ENCODE measurements at regions not wholly inside any gene's neighbourhood (a gene's known extent, or its start where the extent isn't known, plus 50 kb on each side); places are given as distances from the start of the nearest gene placed in this dataset.

- Histone ChIP-seq H3K23ac (ENCODE audit: low read depth, low read length) (peak overlapping the region; percentile 33; the same call in 1 of the 2 replicates), H2AK9ac (replicated peaks; ENCODE audit: low read depth, low read length, poor library complexity) (no peak overlapping the region), H2AFZ (replicated peaks; ENCODE audit: low read length, poor library complexity) (no peak overlapping the region), H3K9ac (ENCODE audit: low read depth, low read length) (no peak overlapping the region; the same call in 1 of the 2 replicates), H2BK20ac (ENCODE audit: low read depth, low read length) (peak overlapping the region; percentile 45; the same call in 1 of the 2 replicates), H3K36me3 (ENCODE audit: control insufficient read depth, insufficient read depth, low read length) (no peaks in the 10 kb centered on the region), H4K8ac (ENCODE audit: low read depth in 2 of 2, low read length in 2 of 2) (peak overlapping the region in 1 of 2 experiments; percentile 51; a peak in 2 of 4 replicates), H3K4me2 (ENCODE audit: low read depth, low read length) (no peak overlapping the region; the same call in 1 of the 2 replicates), H4K5ac (ENCODE audit: low read depth, low read length) (peak overlapping the region; percentile 44; the same call in 1 of the 2 replicates), H4K20me1 (ENCODE audit: insufficient read depth, low read length) (no peaks in the 10 kb centered on the region), H2BK5ac (ENCODE audit: low read depth, low read length, poor library complexity, severe bottlenecking) (peak overlapping the region; percentile 58), H4K91ac (ENCODE audit: insufficient read depth, low read depth, low read length) (peak overlapping the region; percentile 10; the same call in 1 of the 2 replicates), H3K27me3 (ENCODE audit: control insufficient read depth, insufficient read depth, low read length) (no peaks in the 10 kb centered on the region), H3K4me3 (ENCODE audit: insufficient read depth, low read depth, low read length) (no peak overlapping the region), H3K9me1 (ENCODE audit: insufficient read depth, low read length) (0 out of 2 replicates have a peak, but pooled peaks cover 3% of the 10 kb centered on the region), H3K79me1 (ENCODE audit: low read depth in 1 of 2, low read length in 2 of 2) (no peaks in the 10 kb centered on the region), H2BK120ac (ENCODE audit: low read depth, low read length) (peak overlapping the region; percentile 55), H3K9me3 (ENCODE audit: control insufficient read depth, insufficient read depth, low read length) (no peaks in the 10 kb centered on the region), H3K27ac (ENCODE audit: insufficient read depth, low read length) (no peak overlapping the region), H2BK15ac (ENCODE audit: low read depth, low read length) (peak overlapping the region; percentile 67; the same call in 1 of the 3 replicates), H2AK5ac (ENCODE audit: low read depth, low read length) (no peak overlapping the region), H3K4ac (ENCODE audit: low read depth, low read length) (peak overlapping the region; percentile 38; the same call in 1 of the 2 replicates), H3K14ac (replicated peaks; ENCODE audit: low read depth, low read length) (peak overlapping the region; percentile 34), H3K18ac (ENCODE audit: low read depth, low read length) (peak overlapping the region; percentile 76; the same call in 1 of the 2 replicates), H3K4me1 (ENCODE audit: control insufficient read depth, insufficient read depth, low read length) (peaks cover 2% of the 10 kb centered on the region; the same call in 1 of the 2 replicates), H3K56ac (ENCODE audit: extremely low read depth, insufficient read depth, low read length) (no peak overlapping the region)
- peak; percentile 88 for DNase-seq
- TF ChIP-seq CEBPB (IDR thresholded peaks at IDR 0.05; ENCODE audit: low read depth, low read length): peak; percentile 77
- TF ChIP-seq RAD21 (IDR thresholded peaks at IDR 0.05; ENCODE audit: low read length): no peak
- TF ChIP-seq CTCF (conservative IDR thresholded peaks at IDR 0.05; ENCODE audit: low read depth, low read length): no peak
- TF ChIP-seq POLR2A (IDR thresholded peaks at IDR 0.05; ENCODE audit: low read depth, low read length): no peak
- TF ChIP-seq FOS (IDR thresholded peaks at IDR 0.05; ENCODE audit: low read depth, low read length): no peak
- no peak for TF ChIP-seq CHD1 (IDR thresholded peaks at IDR 0.05; ENCODE audit: low read depth, low read length)
- no peak for TF ChIP-seq USF2 (IDR thresholded peaks at IDR 0.05; ENCODE audit: low read depth, low read length)
- peak; percentile 86 for TF ChIP-seq MAFK (IDR thresholded peaks at IDR 0.05; ENCODE audit: low read depth, low read length)
- peak; percentile 50; the same call in 1 of the 2 replicates for TF ChIP-seq RFX5 (IDR thresholded peaks at IDR 0.05; ENCODE audit: low read depth, low read length)
- ChIA-PET POLR2A (ENCODE audit: unreplicated experiment) (interaction anchor here (0.6 kb wide), 1 partner anchor 76 kb away, joined by 3 read pairs; no protein-coding TSS in a partner anchor), CTCF (interaction anchor here (0.9 to 1.2 kb wide), 2 partner anchors 10 to 11 kb away, joined by 3 to 4 read pairs; no protein-coding TSS in a partner anchor)
- intact Hi-C loops (cut with micrococcal nuclease) (no loop called here), dilution Hi-C loops (cut with HindIII; ENCODE audit: low sequenced_read_pairs, unreplicated experiment) (no loop called here), in situ Hi-C loops (cut with MboI; ENCODE audit: low sequenced_read_pairs) (no loop called here)
- no CpG with 5 or more reads among the region's 1 CpG for WGBS, 2 experiments (ENCODE audit: extremely low coverage in 2 of 2, insufficient read length in 1 of 2)
- BruUV-seq (replicated peaks): no TSS peak
- peak; percentile 91 for ATAC-seq (ENCODE audit: low read depth)
Observed at GRCh38 chr15:36415643-36416042, 163.8 kb upstream of the CDIN1 start.

Data from IMR-90 (cell line).